GM21576 (cell line): ENCODE measurements at regions not wholly inside any gene's neighbourhood (a gene's known extent, or its start where the extent isn't known, plus 50 kb on each side); places are given as distances from the start of the nearest gene placed in this dataset.

ENCODE experiments used
- ATAC-seq: cut with Tn5 transposase; IDR thresholded peaks from one replicate; pipeline ENCODE4 v1.9.1; 2021; ENCODE audit warnings: mild to moderate bottlenecking, moderate library complexity; ENCODE audit not compliant: unreplicated experiment

- no peak for ATAC-seq
Observed at GRCh38 chr2:226622484-226622883, 177.1 kb downstream of the IRS1 start.

GRCh38 chr2:226620176-226620575 lies 179.4 kb downstream of the IRS1 start:
- no peak for ATAC-seq

- ATAC-seq = no peak
Observed at GRCh38 chr2:226619707-226620106, 179.9 kb downstream of the IRS1 start.

- ATAC-seq = no peak
Observed at GRCh38 chr2:226618875-226619605, 180.6 kb downstream of the IRS1 start.

GRCh38 chr2:226618544-226618874 lies 181.1 kb downstream of the IRS1 start:
- ATAC-seq = no peak

- no peak for ATAC-seq
Observed at GRCh38 chr2:226615891-226616290, 183.7 kb downstream of the IRS1 start.

- ATAC-seq = no peak
Observed at GRCh38 chr2:226611944-226612318, 187.7 kb downstream of the IRS1 start.

GRCh38 chr2:226611196-226611943 lies 188.2 kb downstream of the IRS1 start:
- ATAC-seq = no peak

- ATAC-seq = no peak
Observed at GRCh38 chr2:226609366-226609765, 190.3 kb downstream of the IRS1 start.

- ATAC-seq = no peak
Observed at GRCh38 chr2:226608451-226608850, 191.2 kb downstream of the IRS1 start.

- ATAC-seq = no peak
Observed at GRCh38 chr2:226607379-226607778, 192.2 kb downstream of the IRS1 start.

- no peak for ATAC-seq
Observed at GRCh38 chr2:226605642-226606041, 194.0 kb downstream of the IRS1 start.

GRCh38 chr2:226603606-226604005 lies 196.0 kb downstream of the IRS1 start:
- ATAC-seq = no peak

GRCh38 chr2:226601881-226602662 lies 197.5 kb downstream of the IRS1 start:
- no peak for ATAC-seq

GRCh38 chr2:226600802-226601201 lies 198.8 kb downstream of the IRS1 start:
- no peak for ATAC-seq

- ATAC-seq = no peak
Observed at GRCh38 chr2:226600184-226600583, 199.4 kb downstream of the IRS1 start.

GRCh38 chr2:226589043-226589442 lies 210.6 kb downstream of the IRS1 start:
- ATAC-seq = no peak

GRCh38 chr2:226585130-226585561 lies 214.5 kb downstream of the IRS1 start:
- ATAC-seq = no peak

GRCh38 chr2:226584518-226585055 lies 215.0 kb downstream of the IRS1 start:
- no peak for ATAC-seq

- ATAC-seq = no peak
Observed at GRCh38 chr2:226583715-226584114, 215.9 kb downstream of the IRS1 start.

- ATAC-seq = no peak
Observed at GRCh38 chr2:226581661-226582060, 218.0 kb downstream of the IRS1 start.
